ENCODE measurements at regions not wholly inside any gene's neighbourhood (a gene's known extent, or its start where the extent isn't known, plus 50 kb on each side); places are given as distances from the start of the nearest gene placed in this dataset.

DNA sequence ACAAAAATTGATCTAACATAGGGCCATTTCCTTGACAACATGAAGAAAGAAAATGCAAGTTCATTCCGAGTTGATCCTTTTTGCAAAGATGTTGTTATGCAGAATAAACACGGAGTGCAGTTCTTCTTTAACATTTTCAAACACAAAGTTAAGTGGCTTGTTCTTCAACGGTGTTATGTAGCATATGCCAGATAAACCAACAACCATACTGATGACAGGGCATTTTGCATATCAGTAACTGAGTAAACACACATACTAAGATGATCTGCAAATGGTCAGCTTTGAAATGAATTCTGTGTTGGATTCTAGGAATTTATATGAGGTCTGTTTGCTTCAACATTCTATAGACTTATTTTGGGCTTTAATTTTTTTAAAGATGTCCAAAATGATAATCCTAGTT is 266.4 kb downstream of the GPD2 start:
- no peaks in the 10 kb centered on the region for H3K4me1 ChIP-seq (ENCODE audit: insufficient read depth, low read length, severe bottlenecking)
- H3K79me2 ChIP-seq (ENCODE audit: insufficient read depth, low read length), result no peaks in the 10 kb centered on the region
- no peaks in the 10 kb centered on the region for H4K20me1 ChIP-seq (ENCODE audit: insufficient read depth, low read length)
- H3K4me3 ChIP-seq (ENCODE audit: low read depth, low read length, poor library complexity, severe bottlenecking), result no peak overlapping the region
- TF ChIP-seq, protein P1, sequence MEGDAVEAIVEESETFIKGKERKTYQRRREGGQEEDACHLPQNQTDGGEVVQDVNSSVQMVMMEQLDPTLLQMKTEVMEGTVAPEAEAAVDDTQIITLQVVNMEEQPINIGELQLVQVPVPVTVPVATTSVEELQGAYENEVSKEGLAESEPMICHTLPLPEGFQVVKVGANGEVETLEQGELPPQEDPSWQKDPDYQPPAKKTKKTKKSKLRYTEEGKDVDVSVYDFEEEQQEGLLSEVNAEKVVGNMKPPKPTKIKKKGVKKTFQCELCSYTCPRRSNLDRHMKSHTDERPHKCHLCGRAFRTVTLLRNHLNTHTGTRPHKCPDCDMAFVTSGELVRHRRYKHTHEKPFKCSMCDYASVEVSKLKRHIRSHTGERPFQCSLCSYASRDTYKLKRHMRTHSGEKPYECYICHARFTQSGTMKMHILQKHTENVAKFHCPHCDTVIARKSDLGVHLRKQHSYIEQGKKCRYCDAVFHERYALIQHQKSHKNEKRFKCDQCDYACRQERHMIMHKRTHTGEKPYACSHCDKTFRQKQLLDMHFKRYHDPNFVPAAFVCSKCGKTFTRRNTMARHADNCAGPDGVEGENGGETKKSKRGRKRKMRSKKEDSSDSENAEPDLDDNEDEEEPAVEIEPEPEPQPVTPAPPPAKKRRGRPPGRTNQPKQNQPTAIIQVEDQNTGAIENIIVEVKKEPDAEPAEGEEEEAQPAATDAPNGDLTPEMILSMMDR (IDR thresholded peaks at IDR 0.05; ENCODE audit: low read length), result no peak
- no peak for TF ChIP-seq EZH2 (IDR thresholded peaks at IDR 0.05; ENCODE audit: borderline replicate concordance, low read length)
- H3K27ac ChIP-seq (ENCODE audit: low read depth, low read length, poor library complexity, severe bottlenecking), result no peak overlapping the region
- H3K36me3 ChIP-seq (ENCODE audit: insufficient read depth, low read length), result no peaks in the 10 kb centered on the region
- H3K9me3 ChIP-seq (ENCODE audit: low read length), result no peaks in the 10 kb centered on the region
- no peaks in the 10 kb centered on the region for H3K27me3 ChIP-seq (ENCODE audit: insufficient read depth, low read length)
- H3K4me2 ChIP-seq (ENCODE audit: low read length), result no peak overlapping the region
- no peak overlapping the region for H3K9ac ChIP-seq (ENCODE audit: low read length)
- no peaks in the 10 kb centered on the region for H3F3A ChIP-seq (ENCODE audit: insufficient read depth, low read length)
- H3K9me2 ChIP-seq (ENCODE audit: low read depth, low read length), result no peaks in the 10 kb centered on the region
- H2AFZ ChIP-seq (ENCODE audit: low read length), result no peak overlapping the region

DNA sequence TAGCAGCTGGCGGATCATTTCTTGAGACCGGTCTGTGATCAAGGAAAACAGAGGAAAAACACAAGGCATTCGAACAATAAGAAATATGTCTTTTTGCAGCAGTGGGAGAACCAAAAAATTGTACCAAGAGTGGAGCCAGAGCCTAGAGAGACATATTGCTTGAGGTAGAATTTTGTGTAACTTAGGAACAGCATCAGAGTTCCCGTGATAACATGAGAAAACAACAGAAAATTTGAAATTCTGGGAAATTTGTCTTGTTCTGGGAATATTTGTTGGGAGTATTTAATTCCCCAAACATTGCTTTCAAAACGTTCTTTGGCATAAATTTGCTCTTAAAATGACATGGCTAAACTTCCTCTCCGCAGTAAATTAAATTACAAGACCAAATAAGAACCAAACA is 267.5 kb downstream of the GPD2 start:
- H3K9ac ChIP-seq (ENCODE audit: low read length), result no peak overlapping the region
- H3K27me3 ChIP-seq (ENCODE audit: insufficient read depth, low read length), result no peaks in the 10 kb centered on the region
- H3F3A ChIP-seq (ENCODE audit: insufficient read depth, low read length), result no peaks in the 10 kb centered on the region
- H4K20me1 ChIP-seq (ENCODE audit: insufficient read depth, low read length), result no peaks in the 10 kb centered on the region
- no peaks in the 10 kb centered on the region for H3K9me3 ChIP-seq (ENCODE audit: low read length)
- no peak overlapping the region for H2AFZ ChIP-seq (ENCODE audit: low read length)
- H3K27ac ChIP-seq (ENCODE audit: low read depth, low read length, poor library complexity, severe bottlenecking), result no peak overlapping the region
- H3K4me3 ChIP-seq (ENCODE audit: low read depth, low read length, poor library complexity, severe bottlenecking), result no peak overlapping the region
- H3K79me2 ChIP-seq (ENCODE audit: insufficient read depth, low read length), result no peaks in the 10 kb centered on the region
- no peaks in the 10 kb centered on the region for H3K4me1 ChIP-seq (ENCODE audit: insufficient read depth, low read length, severe bottlenecking)
- no peaks in the 10 kb centered on the region for H3K36me3 ChIP-seq (ENCODE audit: insufficient read depth, low read length)
- TF ChIP-seq, protein P1 (IDR thresholded peaks at IDR 0.05; ENCODE audit: low read length), result no peak
- TF ChIP-seq EZH2 (IDR thresholded peaks at IDR 0.05; ENCODE audit: borderline replicate concordance, low read length), result no peak
- no peaks in the 10 kb centered on the region for H3K9me2 ChIP-seq (ENCODE audit: low read depth, low read length)
- H3K4me2 ChIP-seq (ENCODE audit: low read length), result no peak overlapping the region

DNA sequence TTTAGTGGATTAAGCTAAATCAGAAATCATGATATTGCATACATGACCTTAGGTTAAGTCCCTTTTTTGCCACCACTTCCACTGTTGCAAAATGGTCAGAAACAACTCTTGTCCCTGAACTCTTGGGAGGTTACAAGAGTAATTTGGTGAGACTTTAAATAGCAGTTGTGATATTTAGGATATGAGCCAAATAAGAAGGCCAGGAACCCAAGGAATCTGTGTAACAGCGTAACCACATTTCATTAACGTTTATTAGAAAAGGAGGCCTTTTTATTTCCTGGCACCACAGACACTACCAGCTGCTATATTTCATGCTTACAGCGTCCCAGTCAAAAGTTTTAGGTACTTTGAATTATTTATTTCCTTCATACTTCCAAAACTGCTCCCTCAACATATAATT is 268.0 kb downstream of the GPD2 start:
- Histone ChIP-seq H3K27me3 (ENCODE audit: insufficient read depth, low read length) (no peaks in the 10 kb centered on the region), H3K27ac (ENCODE audit: low read depth, low read length, poor library complexity, severe bottlenecking) (no peak overlapping the region), H3K9me2 (ENCODE audit: low read depth, low read length) (no peaks in the 10 kb centered on the region), H3K4me1 (ENCODE audit: insufficient read depth, low read length, severe bottlenecking) (no peaks in the 10 kb centered on the region), H3K9me3 (ENCODE audit: low read length) (no peaks in the 10 kb centered on the region), H3K9ac (ENCODE audit: low read length) (no peak overlapping the region), H3K36me3 (ENCODE audit: insufficient read depth, low read length) (no peaks in the 10 kb centered on the region), H3K4me3 (ENCODE audit: low read depth, low read length, poor library complexity, severe bottlenecking) (no peak overlapping the region), H3K79me2 (ENCODE audit: insufficient read depth, low read length) (no peaks in the 10 kb centered on the region), H3K4me2 (ENCODE audit: low read length) (no peak overlapping the region), H4K20me1 (ENCODE audit: insufficient read depth, low read length) (no peaks in the 10 kb centered on the region), H3F3A (ENCODE audit: insufficient read depth, low read length) (no peaks in the 10 kb centered on the region), H2AFZ (ENCODE audit: low read length) (no peak overlapping the region)
- TF ChIP-seq, protein P1 (IDR thresholded peaks at IDR 0.05; ENCODE audit: low read length), result no peak
- no peak for TF ChIP-seq EZH2 (IDR thresholded peaks at IDR 0.05; ENCODE audit: borderline replicate concordance, low read length)

All from OCI-LY1 (cell line).